Hepatocyte (in vitro differentiated cells): ENCODE measurements at regions not wholly inside any gene's neighbourhood (a gene's known extent, or its start where the extent isn't known, plus 50 kb on each side); places are given as distances from the start of the nearest gene placed in this dataset.

ENCODE experiments used
- DNase-seq: peaks from one replicate; pipeline ENCODE4 v3.0.0-alpha.2; 2016; ENCODE audit warnings: low spot score
- H2AFZ ChIP-seq: fragments of 200-600 bp; sonication (generic); 2 replicates; pipeline ENCODE4 v1.6.0; 2016; ENCODE audit warnings: antibody characterized with exemption, mild to moderate bottlenecking
- H3K27ac ChIP-seq: fragments of 200-600 bp; sonication (generic); 2 replicates; pipeline ENCODE4 v1.5.1; 2016; ENCODE audit warnings: mild to moderate bottlenecking
- H3K27me3 ChIP-seq: fragments of 200-600 bp; sonication (generic); 2 replicates; pipeline ENCODE4 v1.6.1; 2016
- H3K36me3 ChIP-seq: fragments of 200-600 bp; sonication (generic); replicated peaks from 2 replicates; pipeline ENCODE4 v1.5.1; 2016; ENCODE audit warnings: low read depth; ENCODE audit not compliant: insufficient read depth
- H3K4me1 ChIP-seq: fragments of 200-600 bp; sonication (generic); 2 replicates; pipeline ENCODE4 v1.5.1; 2016; ENCODE audit warnings: mild to moderate bottlenecking, moderate library complexity; ENCODE audit not compliant: insufficient read depth
- H3K4me2 ChIP-seq: fragments of 200-600 bp; sonication (generic); 2 replicates; pipeline ENCODE4 v1.6.0; 2016
- H3K4me3 ChIP-seq: fragments of 200-600 bp; sonication (generic); 2 replicates; pipeline ENCODE4 v1.5.1; 2016; ENCODE audit warnings: mild to moderate bottlenecking
- H3K79me2 ChIP-seq: fragments of 200-600 bp; sonication (generic); 2 replicates; pipeline ENCODE4 v1.6.0; 2017; ENCODE audit warnings: mild to moderate bottlenecking
- H3K9me2 ChIP-seq: fragments of 200-600 bp; sonication (generic); replicated peaks from 2 replicates; pipeline ENCODE4 v1.6.0; 2017; ENCODE audit warnings: mild to moderate bottlenecking; ENCODE audit not compliant: insufficient read depth
- H3K9me3 ChIP-seq: fragments of 200-600 bp; sonication (generic); 2 replicates; pipeline ENCODE4 v1.5.1; 2016; ENCODE audit warnings: low read depth, mild to moderate bottlenecking
- H4K20me1 ChIP-seq: fragments of 200-600 bp; sonication (generic); 2 replicates; pipeline ENCODE4 v1.6.0; 2016; ENCODE audit warnings: mild to moderate bottlenecking; ENCODE audit not compliant: insufficient read depth, poor library complexity, severe bottlenecking
- CTCF ChIP-seq: fragments of 200-600 bp; sonication (generic); IDR thresholded peaks from 2 replicates; pipeline ENCODE4 v1.5.1; 2016; ENCODE audit warnings: antibody characterized with exemption, mild to moderate bottlenecking; ENCODE audit not compliant: poor library complexity
- EZH2 ChIP-seq: fragments of 200-600 bp; sonication (generic); IDR thresholded peaks from 2 replicates; pipeline ENCODE4 v1.6.1; 2016; ENCODE audit warnings: antibody characterized with exemption, mild to moderate bottlenecking, borderline replicate concordance
- EZH2phosphoT487 ChIP-seq: fragments of 200-600 bp; sonication (generic); IDR thresholded peaks from one replicate; pipeline ENCODE4 v1.6.1; 2018; ENCODE audit warnings: antibody characterized with exemption, mild to moderate bottlenecking, low read depth, moderate library complexity; ENCODE audit not compliant: unreplicated experiment, severe bottlenecking
- WGBS: methylation state at CpG from one replicate; pipeline ENCODE4 v1.1.6; 2016; ENCODE audit warnings: low lambda C conversion rate; ENCODE audit errors: missing lambda C conversion rate; 5-methylcytosine and 5-hydroxymethylcytosine counted together

DNA sequence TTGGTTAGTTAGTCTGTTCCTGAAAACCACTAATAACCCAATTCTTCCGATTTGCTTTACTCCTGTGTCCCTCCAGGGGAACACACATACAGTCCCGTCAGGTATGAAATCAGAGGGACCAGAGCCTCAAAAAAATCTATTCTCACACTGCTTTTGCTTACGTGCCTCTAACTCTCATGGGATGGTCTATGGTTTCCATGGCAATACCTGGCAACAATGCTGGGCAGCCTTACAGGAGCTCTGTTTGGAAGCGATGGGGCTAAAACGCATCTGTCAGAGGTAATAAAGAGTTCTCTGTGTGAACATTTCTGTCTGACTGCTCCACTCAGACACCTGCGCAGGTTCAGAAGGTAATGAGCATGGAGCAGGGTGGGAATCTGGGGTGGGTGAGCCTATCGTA lies 376.2 kb downstream of the GXYLT1 start:
- H3K9me2 ChIP-seq, result no peaks in the 10 kb centered on the region
- H3K4me3 ChIP-seq, result no peak overlapping the region
- H3K36me3 ChIP-seq, result no peaks in the 10 kb centered on the region
- H4K20me1 ChIP-seq, result no peaks in the 10 kb centered on the region
- no peaks in the 10 kb centered on the region for H3K9me3 ChIP-seq
- no peak for TF ChIP-seq EZH2phosphoT487
- TF ChIP-seq EZH2, result no peak
- no peak for TF ChIP-seq CTCF
- 96% methylated on average over 7 of the region's 7 CpGs for WGBS
- no peak for DNase-seq
- no peaks in the 10 kb centered on the region for H3K79me2 ChIP-seq
- H3K4me2 ChIP-seq, result no peak overlapping the region
- H2AFZ ChIP-seq, result no peak overlapping the region
- no peak overlapping the region for H3K27ac ChIP-seq
- H3K27me3 ChIP-seq, result no peaks in the 10 kb centered on the region
- H3K4me1 ChIP-seq, result no peaks in the 10 kb centered on the region

DNA sequence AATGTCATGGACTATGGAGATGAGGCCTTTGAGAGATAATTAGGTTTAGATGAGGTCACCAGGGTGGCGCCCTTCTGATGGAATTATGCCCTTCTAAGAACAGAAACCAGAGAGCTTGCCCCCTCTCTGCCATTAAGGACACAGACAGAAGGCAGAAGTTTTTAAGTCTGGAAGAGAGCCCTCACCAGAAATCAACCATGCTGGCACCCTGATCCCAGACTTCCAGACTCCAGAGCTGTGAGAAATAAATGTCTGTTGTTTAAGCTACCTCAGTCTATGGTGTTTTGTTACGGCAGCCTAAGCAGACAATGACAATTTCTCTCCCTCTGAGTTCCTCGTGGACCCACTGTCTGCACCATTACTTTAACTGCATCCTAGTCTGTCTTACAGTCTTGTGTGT lies 382.0 kb downstream of the GXYLT1 start:
- H3K79me2 ChIP-seq, result no peaks in the 10 kb centered on the region
- WGBS, result 74% methylated on average over 3 of the region's 3 CpGs
- H3K4me2 ChIP-seq, result no peak overlapping the region
- no peak for DNase-seq
- no peaks in the 10 kb centered on the region for H3K9me3 ChIP-seq
- no peaks in the 10 kb centered on the region for H3K36me3 ChIP-seq
- no peak overlapping the region for H2AFZ ChIP-seq
- no peak for TF ChIP-seq EZH2phosphoT487
- no peaks in the 10 kb centered on the region for H3K9me2 ChIP-seq
- no peak overlapping the region for H3K4me3 ChIP-seq
- no peak overlapping the region for H3K27ac ChIP-seq
- no peaks in the 10 kb centered on the region for H3K27me3 ChIP-seq
- no peaks in the 10 kb centered on the region for H4K20me1 ChIP-seq
- H3K4me1 ChIP-seq, result no peaks in the 10 kb centered on the region

DNA sequence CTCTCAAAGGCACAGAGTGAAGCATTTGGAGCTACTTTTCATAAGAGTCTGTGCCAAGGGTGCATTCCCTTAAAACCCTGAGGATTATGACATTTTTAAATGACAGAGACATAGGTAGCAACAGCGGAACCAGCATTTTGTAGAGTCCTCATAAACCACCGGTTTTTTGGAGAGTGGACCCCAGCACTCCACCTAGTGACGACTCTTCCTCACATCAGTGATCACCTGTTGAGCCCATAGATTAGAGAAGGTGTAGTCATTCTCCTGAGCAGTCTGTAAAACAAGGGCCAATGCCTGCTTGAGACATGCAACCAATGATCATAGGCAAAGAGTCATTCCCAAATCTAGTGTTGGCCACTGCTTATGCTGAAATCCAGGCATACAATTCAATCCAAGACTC lies 399.1 kb downstream of the GXYLT1 start:
- Histone ChIP-seq H3K27me3 (no peaks in the 10 kb centered on the region), H2AFZ (no peak overlapping the region), H3K4me3 (no peak overlapping the region), H3K4me1 (no peaks in the 10 kb centered on the region), H3K36me3 (no peaks in the 10 kb centered on the region), H3K9me2 (no peaks in the 10 kb centered on the region), H3K4me2 (no peak overlapping the region), H3K27ac (no peak overlapping the region), H3K9me3 (no peaks in the 10 kb centered on the region), H4K20me1 (no peaks in the 10 kb centered on the region), H3K79me2 (no peaks in the 10 kb centered on the region)
- DNase-seq, result no peak
- TF ChIP-seq EZH2, result no peak
- TF ChIP-seq CTCF, result no peak
- no peak for TF ChIP-seq EZH2phosphoT487
- WGBS, result 68% methylated on average over 3 of the region's 3 CpGs

GRCh38 chr12:41743835-41744234 lies 400.8 kb downstream of the GXYLT1 start:
- no peak overlapping the region for H3K4me2 ChIP-seq
- H4K20me1 ChIP-seq, result no peaks in the 10 kb centered on the region
- H3K9me2 ChIP-seq, result no peaks in the 10 kb centered on the region
- H3K4me1 ChIP-seq, result no peaks in the 10 kb centered on the region
- no peaks in the 10 kb centered on the region for H3K27me3 ChIP-seq
- H3K27ac ChIP-seq, result no peak overlapping the region
- peak; percentile 6 for DNase-seq
- WGBS, result 81% methylated on average over 4 of the region's 4 CpGs
- H3K36me3 ChIP-seq, result no peaks in the 10 kb centered on the region
- H3K79me2 ChIP-seq, result no peaks in the 10 kb centered on the region
- H3K9me3 ChIP-seq, result no peaks in the 10 kb centered on the region
- H2AFZ ChIP-seq, result no peak overlapping the region
- TF ChIP-seq EZH2, result no peak
- no peak for TF ChIP-seq CTCF
- TF ChIP-seq EZH2phosphoT487, result no peak
- H3K4me3 ChIP-seq, result no peak overlapping the region
